LNCAP (cell line): ENCODE measurements at regions not wholly inside any gene's neighbourhood (a gene's known extent, or its start where the extent isn't known, plus 50 kb on each side); places are given as distances from the start of the nearest gene placed in this dataset.

Experiments used
- TF ChIP-seq, protein P1 (sequence below): fragments of 450-650 bp; IDR thresholded peaks from 2 replicates; pipeline ENCODE4 v1.5.1; 2017; ENCODE audit warnings: mild to moderate bottlenecking

DNA sequence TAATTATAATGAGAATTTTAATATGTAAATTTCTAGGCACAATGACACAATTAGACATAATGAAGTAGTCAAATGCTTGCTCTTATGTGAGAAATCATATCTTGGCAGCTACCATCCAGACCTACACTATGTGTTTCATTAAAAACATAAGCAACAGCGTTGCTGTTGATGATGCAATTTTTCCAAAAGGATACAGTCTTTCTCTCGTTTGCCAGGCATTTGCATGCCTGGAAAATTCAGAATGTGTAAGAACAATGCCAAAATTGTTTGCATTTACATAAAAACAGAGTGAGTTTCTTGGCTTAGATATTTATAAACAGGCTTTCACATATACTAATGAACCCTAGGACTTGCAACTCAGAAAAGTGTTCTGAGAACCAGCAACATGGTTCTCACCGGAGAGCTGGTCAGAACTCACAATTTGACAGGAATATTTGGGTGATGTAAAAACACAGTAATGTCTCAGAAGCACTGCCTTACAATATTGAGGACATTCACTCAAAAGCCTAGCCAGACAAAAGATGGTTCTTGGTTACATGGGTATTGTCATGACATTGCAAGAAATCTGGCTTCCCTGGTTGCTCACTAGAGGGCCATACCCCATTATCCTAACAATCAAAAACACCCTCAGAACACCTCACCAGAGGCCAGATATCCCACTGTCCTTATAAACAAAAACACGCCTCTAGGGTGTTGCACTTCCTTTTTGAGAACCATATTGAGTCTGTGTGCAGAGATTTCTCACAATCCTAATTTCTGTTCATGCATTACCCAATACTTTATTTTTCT, 1029.0 kb upstream of the AGA start:
- TF ChIP-seq, protein P1, sequence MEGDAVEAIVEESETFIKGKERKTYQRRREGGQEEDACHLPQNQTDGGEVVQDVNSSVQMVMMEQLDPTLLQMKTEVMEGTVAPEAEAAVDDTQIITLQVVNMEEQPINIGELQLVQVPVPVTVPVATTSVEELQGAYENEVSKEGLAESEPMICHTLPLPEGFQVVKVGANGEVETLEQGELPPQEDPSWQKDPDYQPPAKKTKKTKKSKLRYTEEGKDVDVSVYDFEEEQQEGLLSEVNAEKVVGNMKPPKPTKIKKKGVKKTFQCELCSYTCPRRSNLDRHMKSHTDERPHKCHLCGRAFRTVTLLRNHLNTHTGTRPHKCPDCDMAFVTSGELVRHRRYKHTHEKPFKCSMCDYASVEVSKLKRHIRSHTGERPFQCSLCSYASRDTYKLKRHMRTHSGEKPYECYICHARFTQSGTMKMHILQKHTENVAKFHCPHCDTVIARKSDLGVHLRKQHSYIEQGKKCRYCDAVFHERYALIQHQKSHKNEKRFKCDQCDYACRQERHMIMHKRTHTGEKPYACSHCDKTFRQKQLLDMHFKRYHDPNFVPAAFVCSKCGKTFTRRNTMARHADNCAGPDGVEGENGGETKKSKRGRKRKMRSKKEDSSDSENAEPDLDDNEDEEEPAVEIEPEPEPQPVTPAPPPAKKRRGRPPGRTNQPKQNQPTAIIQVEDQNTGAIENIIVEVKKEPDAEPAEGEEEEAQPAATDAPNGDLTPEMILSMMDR: no peak

DNA sequence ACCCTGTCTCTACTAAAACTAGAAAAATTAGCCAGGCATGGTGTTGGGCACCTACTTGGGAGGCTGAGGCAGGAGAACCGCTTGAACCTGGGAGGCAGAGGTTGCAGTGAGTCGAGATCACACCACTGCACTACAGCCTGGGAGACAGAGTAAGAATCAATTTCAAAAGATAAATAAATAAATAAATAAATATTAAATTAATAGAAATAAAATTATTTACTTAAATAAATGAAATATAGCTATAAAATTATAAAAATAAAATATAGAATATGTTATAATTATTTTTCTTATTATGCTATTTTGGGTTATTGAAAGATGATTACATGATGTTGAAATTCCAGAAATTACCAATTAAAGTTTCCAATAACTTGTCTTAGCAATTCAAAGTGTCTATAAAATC, 1029.8 kb upstream of the AGA start:
- TF ChIP-seq, protein P1: no peak

DNA sequence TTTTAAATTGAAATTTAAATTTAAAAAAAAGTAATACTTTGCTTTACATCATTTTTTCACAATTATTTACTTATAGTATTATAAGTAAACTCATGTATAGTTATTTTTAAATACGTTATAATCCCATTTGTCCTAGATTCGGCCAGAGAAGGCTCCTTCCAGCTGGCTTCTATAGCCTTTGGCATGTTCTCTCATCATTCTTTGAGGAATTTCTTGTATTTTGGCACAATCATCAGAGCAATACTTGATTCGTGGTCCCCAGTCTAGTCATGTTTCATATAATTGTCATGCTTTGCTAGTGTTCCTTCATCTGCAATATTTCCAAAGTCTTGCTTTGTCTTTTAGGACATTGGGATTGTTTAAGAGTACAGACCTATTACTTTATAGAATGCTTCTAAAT, 1037.9 kb upstream of the AGA start:
- TF ChIP-seq, protein P1: no peak

DNA sequence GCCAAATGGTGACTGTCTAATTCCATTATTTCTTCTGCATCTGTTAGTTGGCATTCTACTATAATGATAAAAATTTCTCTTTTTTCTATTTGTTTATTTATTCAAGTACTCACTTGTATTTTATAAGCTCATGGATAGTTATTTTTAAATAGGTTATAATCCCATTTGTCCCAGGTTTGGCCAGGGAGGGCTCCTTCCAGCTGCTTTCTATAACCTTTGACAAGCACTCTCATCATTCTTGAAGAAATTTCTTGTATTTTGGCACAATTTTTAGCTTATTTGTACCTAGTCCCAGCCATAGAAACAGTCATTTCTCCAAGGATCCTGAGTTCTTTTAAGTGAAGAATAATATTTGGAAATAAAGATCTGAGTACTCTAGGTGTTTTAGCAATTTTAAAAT, 1038.6 kb upstream of the AGA start:
- TF ChIP-seq, protein P1: no peak

DNA sequence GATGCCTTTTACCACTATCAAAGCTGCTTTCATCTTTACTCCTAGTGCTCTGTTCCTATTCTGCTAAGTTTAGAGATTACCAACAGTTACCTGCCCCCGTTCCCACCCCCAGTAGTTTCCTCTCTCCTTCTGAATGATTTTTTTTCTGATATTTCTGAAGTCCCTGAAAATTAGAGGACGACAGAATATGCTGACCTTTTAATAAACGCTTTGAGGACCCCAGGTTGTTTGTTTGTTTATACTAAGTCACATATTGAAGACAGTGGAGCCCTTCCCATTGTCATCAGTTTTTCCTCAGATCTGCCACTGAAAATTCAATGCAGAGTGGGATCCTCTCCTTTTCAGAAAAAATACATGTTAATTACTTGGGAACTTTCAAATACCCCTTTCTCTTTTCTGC, 1039.3 kb upstream of the AGA start:
- TF ChIP-seq, protein P1: no peak

DNA sequence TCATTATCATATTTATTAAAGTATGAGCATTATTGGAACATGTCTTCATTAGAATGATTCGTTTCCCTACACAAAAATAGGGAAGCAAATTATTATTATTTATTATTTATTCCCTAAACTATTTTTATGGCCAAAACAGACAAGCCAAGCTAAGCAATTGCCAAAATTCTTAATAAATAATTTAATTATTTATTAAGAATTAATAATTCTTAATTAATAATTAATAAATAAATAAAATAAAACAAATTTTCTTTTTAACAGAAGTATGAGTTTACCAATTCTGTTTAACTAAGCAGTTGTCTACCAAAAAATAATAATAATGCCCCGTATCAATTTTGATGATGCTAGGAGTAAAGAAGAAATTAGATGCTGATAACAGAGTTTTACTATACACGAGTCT, 1080.8 kb upstream of the AGA start:
- TF ChIP-seq, protein P1: no peak

DNA sequence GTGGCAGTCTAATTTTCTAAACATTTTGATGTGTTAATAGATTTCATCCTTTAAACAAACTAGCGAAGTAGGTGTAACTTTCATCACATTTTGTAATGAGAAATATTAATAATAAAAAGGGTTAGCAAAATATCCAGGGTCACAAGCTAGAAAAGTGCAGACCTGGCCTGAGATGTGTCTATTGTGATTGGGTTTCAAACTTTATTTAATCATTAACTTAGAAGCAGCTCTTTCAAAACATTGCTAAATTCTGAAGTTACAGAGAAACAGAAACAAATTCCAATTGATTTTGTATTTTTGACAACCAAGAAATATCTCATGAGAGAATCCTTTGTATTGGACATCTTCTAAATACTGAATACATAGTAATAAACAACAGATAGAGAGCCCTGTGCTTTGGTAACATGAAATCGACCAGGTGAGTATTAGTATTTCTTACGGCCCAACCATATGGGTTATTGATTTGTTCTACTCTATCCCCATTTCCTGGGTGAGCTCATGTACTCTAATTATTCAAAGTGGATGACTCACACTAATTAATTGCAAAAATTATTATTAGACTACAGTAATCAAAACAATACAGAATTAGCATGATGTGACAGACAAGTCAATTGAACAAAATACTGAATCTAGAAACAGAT, 1093.8 kb upstream of the AGA start:
- TF ChIP-seq, protein P1: no peak
